ENCODE measurements at regions not wholly inside any gene's neighbourhood (a gene's known extent, or its start where the extent isn't known, plus 50 kb on each side); places are given as distances from the start of the nearest gene placed in this dataset.
"Not testable (repeated sequence)": the region's sequence is repeated elsewhere in the genome, so short reads cannot be mapped to it uniquely, and the experiment has no call there.

- DNase-seq: not testable (repeated sequence)
These were observed 165.0 kb upstream of the FOXD4L5 start for GRCh38 chr9:65449886-65450610.

GRCh38 chr9:65449423-65449822 lies 164.4 kb upstream of the FOXD4L5 start:
- DNase-seq: no peak

GRCh38 chr9:65447146-65447545 lies 162.1 kb upstream of the FOXD4L5 start:
- DNase-seq: not testable (repeated sequence)

- DNase-seq: not testable (repeated sequence)
These were observed 161.0 kb upstream of the FOXD4L5 start for GRCh38 chr9:65445991-65446390.

- no peak for DNase-seq
These were observed 159.9 kb upstream of the FOXD4L5 start for GRCh38 chr9:65444943-65445342.

GRCh38 chr9:65442116-65442515 lies 157.1 kb upstream of the FOXD4L5 start:
- DNase-seq: not testable (repeated sequence)

GRCh38 chr9:65441324-65441920 lies 156.4 kb upstream of the FOXD4L5 start:
- DNase-seq: not testable (repeated sequence)

GRCh38 chr9:65437724-65438123 lies 152.7 kb upstream of the FOXD4L5 start:
- DNase-seq: no peak

- DNase-seq: no peak
These were observed 150.5 kb upstream of the FOXD4L5 start for GRCh38 chr9:65435464-65435863.

GRCh38 chr9:65432722-65433323 lies 147.8 kb upstream of the FOXD4L5 start:
- no peak for DNase-seq

GRCh38 chr9:65432051-65432450 lies 147.0 kb upstream of the FOXD4L5 start:
- DNase-seq: no peak

- DNase-seq: no peak
These were observed 145.2 kb upstream of the FOXD4L5 start for GRCh38 chr9:65430221-65430620.

- not testable (repeated sequence) for DNase-seq
These were observed 142.4 kb upstream of the FOXD4L5 start for GRCh38 chr9:65427361-65427760.

- DNase-seq: not testable (repeated sequence)
These were observed 141.8 kb upstream of the FOXD4L5 start for GRCh38 chr9:65426813-65427212.

GRCh38 chr9:65426231-65426630 lies 141.2 kb upstream of the FOXD4L5 start:
- DNase-seq: no peak

GRCh38 chr9:65425183-65425582 lies 140.2 kb upstream of the FOXD4L5 start:
- DNase-seq: not testable (repeated sequence)

GRCh38 chr9:65424437-65424984 lies 139.5 kb upstream of the FOXD4L5 start:
- DNase-seq: not testable (repeated sequence)

- not testable (repeated sequence) for DNase-seq
These were observed 138.9 kb upstream of the FOXD4L5 start for GRCh38 chr9:65423691-65424436.

GRCh38 chr9:65422966-65423690 lies 138.1 kb upstream of the FOXD4L5 start:
- not testable (repeated sequence) for DNase-seq

- DNase-seq: not testable (repeated sequence)
These were observed 136.5 kb upstream of the FOXD4L5 start for GRCh38 chr9:65421486-65421885.

- DNase-seq: no peak
These were observed 135.8 kb upstream of the FOXD4L5 start for GRCh38 chr9:65420771-65421170.

- not testable (repeated sequence) for DNase-seq
These were observed 134.0 kb upstream of the FOXD4L5 start for GRCh38 chr9:65418966-65419365.
